ENCODE measurements at regions not wholly inside any gene's neighbourhood (a gene's known extent, or its start where the extent isn't known, plus 50 kb on each side); places are given as distances from the start of the nearest gene placed in this dataset.
"Not testable (repeated sequence)": the region's sequence is repeated elsewhere in the genome, so short reads cannot be mapped to it uniquely, and the experiment has no call there.

DNA sequence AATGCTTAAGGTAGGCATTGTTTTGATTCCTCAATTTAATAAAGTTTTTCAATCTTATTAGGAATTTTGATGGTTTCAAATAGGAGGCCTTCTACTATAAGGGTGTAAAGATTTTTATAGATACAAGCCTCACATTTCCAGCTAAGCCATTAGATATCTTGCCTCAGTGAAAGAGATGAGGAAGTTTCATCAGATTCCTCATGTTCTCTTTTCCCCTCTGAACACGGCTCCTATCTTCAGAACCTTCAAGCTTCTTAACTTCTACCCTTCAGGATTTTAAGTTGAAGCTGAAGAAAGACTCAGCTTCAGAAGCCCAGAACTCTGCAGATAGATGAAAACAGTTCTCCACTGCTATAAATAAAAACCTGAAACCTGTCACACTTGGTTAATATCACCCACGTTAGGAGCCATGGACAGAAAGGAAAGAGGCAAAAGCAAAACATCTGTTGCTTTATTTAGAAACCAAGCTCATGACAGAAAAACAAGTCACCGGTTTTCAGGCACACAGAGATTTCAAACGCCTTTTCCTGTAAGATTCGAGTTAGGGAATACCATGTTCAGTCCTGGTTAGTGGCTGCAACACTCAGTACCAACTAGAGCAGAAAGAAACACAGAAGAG is 82.2 kb upstream of the GOLGA8B start:
- Histone ChIP-seq H3K4me3 (ENCODE audit: low read depth, low read length) (no peak overlapping the region), H3K4me1 (ENCODE audit: control insufficient read depth, insufficient read depth, low read length, unreplicated experiment) (peaks cover 6% of the 10 kb centered on the region), H3K27ac (ENCODE audit: low read depth, low read length) (no peak overlapping the region), H3K79me2 (ENCODE audit: control insufficient read depth, insufficient read depth, low read length, unreplicated experiment) (no peaks in the 10 kb centered on the region), H3K36me3 (ENCODE audit: insufficient read depth, low read length) (no peaks in the 10 kb centered on the region), H2AFZ (ENCODE audit: low read length, unreplicated experiment) (no peak overlapping the region), H3K27me3 (ENCODE audit: insufficient read depth, low read length) (no peaks in the 10 kb centered on the region)

DNA sequence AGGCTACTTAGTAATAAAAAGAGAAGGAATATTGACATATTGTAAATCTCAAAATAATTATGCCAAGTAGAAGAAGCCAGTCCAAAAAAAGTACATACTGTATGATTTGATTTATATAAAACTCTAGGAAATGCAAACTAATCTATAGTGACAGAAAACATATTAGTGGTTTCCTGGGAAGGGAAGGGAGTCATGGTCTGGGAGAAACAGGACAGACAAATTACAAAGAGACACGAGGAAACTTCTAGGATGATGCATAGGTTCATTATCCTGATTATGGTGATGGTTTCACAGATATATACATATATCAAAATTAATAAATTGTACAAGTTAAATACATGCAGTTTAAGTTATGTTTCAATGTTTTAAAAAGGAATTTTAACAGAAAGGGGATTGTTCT is 81.0 kb upstream of the GOLGA8B start:
- Histone ChIP-seq H3K27ac (ENCODE audit: low read depth, low read length) (no peak overlapping the region), H3K4me1 (ENCODE audit: control insufficient read depth, insufficient read depth, low read length, unreplicated experiment) (peaks cover 6% of the 10 kb centered on the region), H3K4me3 (ENCODE audit: low read depth, low read length) (no peak overlapping the region), H3K79me2 (ENCODE audit: control insufficient read depth, insufficient read depth, low read length, unreplicated experiment) (no peaks in the 10 kb centered on the region), H2AFZ (ENCODE audit: low read length, unreplicated experiment) (no peak overlapping the region), H3K27me3 (ENCODE audit: insufficient read depth, low read length) (no peaks in the 10 kb centered on the region), H3K36me3 (ENCODE audit: insufficient read depth, low read length) (no peaks in the 10 kb centered on the region)

DNA sequence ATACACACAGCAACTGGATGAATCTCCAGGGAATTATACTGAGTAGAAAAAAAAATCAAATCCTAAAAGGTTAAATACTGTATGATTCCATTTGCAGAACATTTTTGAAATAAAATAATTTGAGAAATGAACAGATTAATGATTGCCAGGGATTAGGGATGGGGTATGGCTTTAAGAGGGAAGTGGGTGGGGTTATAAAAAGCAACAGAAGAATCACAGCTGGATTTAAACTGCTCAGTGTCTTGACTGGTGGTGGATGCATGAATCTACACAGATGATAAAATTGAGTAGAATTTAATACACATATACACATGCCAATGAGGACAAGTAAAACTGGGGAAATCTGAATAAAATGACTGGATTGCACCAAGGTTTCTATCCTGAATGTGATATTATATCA is 79.7 kb upstream of the GOLGA8B start:
- Histone ChIP-seq H3K27me3 (ENCODE audit: insufficient read depth, low read length) (no peaks in the 10 kb centered on the region), H3K4me3 (ENCODE audit: low read depth, low read length) (no peak overlapping the region), H3K4me1 (ENCODE audit: control insufficient read depth, insufficient read depth, low read length, unreplicated experiment) (no peaks in the 10 kb centered on the region), H2AFZ (ENCODE audit: low read length, unreplicated experiment) (no peak overlapping the region), H3K27ac (ENCODE audit: low read depth, low read length) (no peak overlapping the region), H3K79me2 (ENCODE audit: control insufficient read depth, insufficient read depth, low read length, unreplicated experiment) (no peaks in the 10 kb centered on the region), H3K36me3 (ENCODE audit: insufficient read depth, low read length) (no peaks in the 10 kb centered on the region)

DNA sequence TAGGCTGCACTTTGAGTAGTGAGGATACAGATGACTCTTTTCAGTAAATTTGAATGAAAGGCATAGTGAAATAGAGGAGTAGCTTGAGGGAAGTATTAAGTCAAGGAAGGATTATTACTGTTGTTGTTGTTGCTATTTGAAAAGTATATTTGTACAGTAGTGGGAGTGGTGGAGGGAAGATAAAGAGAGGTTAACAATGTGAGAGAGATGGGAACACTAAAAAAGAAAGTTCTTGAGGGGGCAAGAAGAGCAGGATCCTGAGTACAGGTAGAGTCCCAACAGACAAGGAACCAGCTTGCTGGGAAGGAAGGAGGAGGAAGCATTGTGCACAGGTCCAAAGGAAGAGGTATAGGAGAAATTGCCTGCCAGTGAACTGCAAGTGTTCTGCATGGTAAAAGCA is 75.6 kb upstream of the GOLGA8B start:
- no peaks in the 10 kb centered on the region for H3K27me3 ChIP-seq (ENCODE audit: insufficient read depth, low read length)
- H3K27ac ChIP-seq (ENCODE audit: low read depth, low read length), result no peak overlapping the region
- H3K4me3 ChIP-seq (ENCODE audit: low read depth, low read length), result no peak overlapping the region

DNA sequence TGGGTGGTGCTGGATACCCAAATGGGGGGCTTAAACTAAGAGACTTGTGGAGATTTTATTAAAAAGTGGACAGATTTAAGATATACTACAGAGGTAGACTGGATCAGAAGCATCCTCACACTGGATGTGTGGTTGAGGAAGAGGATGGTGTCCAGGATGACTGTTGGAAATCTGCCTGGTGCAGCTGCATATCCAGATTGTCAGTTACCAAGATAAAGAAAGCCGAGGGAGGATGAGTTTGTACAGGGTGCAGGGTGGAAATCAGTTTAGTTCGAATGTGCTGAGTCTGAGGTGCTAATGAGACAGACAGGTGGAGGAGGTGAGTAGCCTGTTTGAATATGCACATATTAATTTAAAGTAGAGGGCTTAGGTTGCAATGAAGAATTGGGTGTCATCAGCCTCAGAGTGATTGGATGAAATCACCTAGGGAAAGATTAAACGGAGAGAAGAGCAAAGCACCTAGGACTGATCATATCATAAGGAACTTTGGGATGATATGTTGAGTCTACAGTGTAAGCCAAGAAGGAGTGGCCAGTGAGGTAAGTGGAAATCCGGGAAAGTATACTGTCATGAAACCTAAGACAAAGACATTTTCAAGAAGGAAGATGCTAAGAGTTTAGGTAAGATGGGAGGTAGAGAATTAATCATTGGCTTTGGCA is 74.1 kb upstream of the GOLGA8B start:
- Histone ChIP-seq H3K4me1 (ENCODE audit: control insufficient read depth, insufficient read depth, low read length, unreplicated experiment) (no peaks in the 10 kb centered on the region), H3K27ac (ENCODE audit: low read depth, low read length) (no peak overlapping the region), H2AFZ (ENCODE audit: low read length, unreplicated experiment) (no peak overlapping the region), H3K4me3 (ENCODE audit: low read depth, low read length) (no peak overlapping the region), H3K27me3 (ENCODE audit: insufficient read depth, low read length) (no peaks in the 10 kb centered on the region), H3K79me2 (ENCODE audit: control insufficient read depth, insufficient read depth, low read length, unreplicated experiment) (no peaks in the 10 kb centered on the region), H3K36me3 (ENCODE audit: insufficient read depth, low read length) (no peaks in the 10 kb centered on the region)

More for the DNA sequence above, 75.6 kb upstream of the GOLGA8B start:
- Histone ChIP-seq H3K36me3 (ENCODE audit: insufficient read depth, low read length) (no peaks in the 10 kb centered on the region), H3K4me1 (ENCODE audit: control insufficient read depth, insufficient read depth, low read length, unreplicated experiment) (no peaks in the 10 kb centered on the region), H2AFZ (ENCODE audit: low read length, unreplicated experiment) (no peak overlapping the region), H3K79me2 (ENCODE audit: control insufficient read depth, insufficient read depth, low read length, unreplicated experiment) (no peaks in the 10 kb centered on the region)

DNA sequence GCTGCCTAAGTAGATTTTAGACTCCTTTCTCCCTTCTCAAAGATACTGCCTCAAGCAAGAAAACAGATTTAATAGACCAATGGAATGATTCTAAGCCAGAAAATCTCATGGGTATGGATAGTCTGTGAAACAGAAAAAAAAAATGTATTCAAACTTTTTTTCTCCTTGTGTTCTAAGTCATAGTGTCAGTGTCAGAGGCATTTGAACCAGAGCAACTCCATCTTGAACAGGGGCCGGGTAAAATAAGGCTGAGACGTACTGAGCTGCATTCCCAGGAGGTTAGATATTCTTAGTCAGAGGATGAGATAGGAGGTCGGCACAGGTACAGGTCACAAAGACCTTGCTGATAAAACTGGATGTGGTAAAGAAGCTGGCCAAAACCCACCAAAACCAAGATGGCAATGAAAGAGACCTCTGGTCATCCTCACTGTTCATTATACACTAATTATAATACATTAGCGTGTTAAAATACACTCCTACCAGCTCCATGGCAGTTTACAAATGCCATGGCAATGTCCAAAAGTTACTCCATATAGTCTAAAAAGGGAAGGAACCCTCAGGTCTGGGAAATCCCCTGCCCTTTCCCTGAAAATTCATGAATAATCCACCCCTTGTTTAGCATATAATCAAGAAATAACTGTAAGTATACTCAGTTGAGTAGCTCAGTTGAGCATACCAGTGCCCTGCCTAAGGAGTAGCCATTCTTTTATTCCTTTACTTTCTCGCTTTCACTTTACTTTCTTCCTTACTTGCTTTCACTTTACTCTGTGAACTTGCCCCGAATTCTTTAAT is 72.8 kb upstream of the GOLGA8B start:
- H3K36me3 ChIP-seq (ENCODE audit: insufficient read depth, low read length), result no peaks in the 10 kb centered on the region
- H3K27me3 ChIP-seq (ENCODE audit: insufficient read depth, low read length), result no peaks in the 10 kb centered on the region
- H2AFZ ChIP-seq (ENCODE audit: low read length, unreplicated experiment), result peak overlapping the region; percentile 21
- no peaks in the 10 kb centered on the region for H3K4me1 ChIP-seq (ENCODE audit: control insufficient read depth, insufficient read depth, low read length, unreplicated experiment)
- H3K4me3 ChIP-seq (ENCODE audit: low read depth, low read length), result no peak overlapping the region
- H3K79me2 ChIP-seq (ENCODE audit: control insufficient read depth, insufficient read depth, low read length, unreplicated experiment), result no peaks in the 10 kb centered on the region
- no peak overlapping the region for H3K27ac ChIP-seq (ENCODE audit: low read depth, low read length)

DNA sequence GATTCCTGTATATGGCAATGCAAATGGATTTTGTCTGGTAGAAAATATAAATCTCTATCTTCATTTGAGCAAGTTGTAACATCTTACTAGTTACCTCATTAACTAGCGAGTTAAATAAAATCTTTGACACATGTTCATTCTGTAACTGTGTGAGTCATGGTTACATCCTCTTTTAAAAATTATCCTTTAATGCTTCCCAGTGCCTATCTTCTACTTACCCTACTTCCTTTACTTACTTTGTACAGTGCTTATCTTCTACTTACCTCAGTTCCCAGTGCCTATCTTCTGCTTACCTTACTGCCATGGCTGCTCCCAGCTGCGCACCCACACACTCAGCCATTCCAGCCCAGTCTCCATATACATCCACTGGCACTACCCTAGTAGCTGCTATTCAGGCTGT is 71.9 kb upstream of the GOLGA8B start:
- H3K36me3 ChIP-seq (ENCODE audit: insufficient read depth, low read length), result no peaks in the 10 kb centered on the region
- no peak overlapping the region for H3K4me3 ChIP-seq (ENCODE audit: low read depth, low read length)
- no peak overlapping the region for H2AFZ ChIP-seq (ENCODE audit: low read length, unreplicated experiment)
- no peaks in the 10 kb centered on the region for H3K79me2 ChIP-seq (ENCODE audit: control insufficient read depth, insufficient read depth, low read length, unreplicated experiment)
- no peak overlapping the region for H3K27ac ChIP-seq (ENCODE audit: low read depth, low read length)
- H3K4me1 ChIP-seq (ENCODE audit: control insufficient read depth, insufficient read depth, low read length, unreplicated experiment), result peaks cover 6% of the 10 kb centered on the region
- H3K27me3 ChIP-seq (ENCODE audit: insufficient read depth, low read length), result no peaks in the 10 kb centered on the region

DNA sequence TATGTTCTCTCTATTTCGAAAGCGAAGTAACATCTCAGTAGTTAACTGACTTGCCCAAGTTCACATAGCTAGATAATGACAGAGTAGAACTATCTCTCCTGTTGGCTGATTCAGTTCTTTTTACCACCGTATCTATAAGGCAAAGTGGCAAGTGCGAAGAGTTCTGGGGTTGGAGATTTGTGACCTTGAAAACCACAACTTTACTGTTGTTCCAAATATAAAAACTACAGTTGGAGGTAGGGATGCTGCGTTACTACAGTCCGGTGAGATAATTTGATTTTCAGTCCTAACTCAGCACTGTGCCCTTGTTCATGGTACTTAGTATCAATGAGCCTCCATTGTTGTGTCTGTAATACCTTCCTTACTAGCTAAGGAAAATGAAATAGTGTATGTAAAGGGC is 71.2 kb upstream of the GOLGA8B start:
- H3K36me3 ChIP-seq (ENCODE audit: insufficient read depth, low read length), result no peaks in the 10 kb centered on the region
- no peak overlapping the region for H3K4me3 ChIP-seq (ENCODE audit: low read depth, low read length)
- H3K27ac ChIP-seq (ENCODE audit: low read depth, low read length), result no peak overlapping the region
- peaks cover 11% of the 10 kb centered on the region for H3K4me1 ChIP-seq (ENCODE audit: control insufficient read depth, insufficient read depth, low read length, unreplicated experiment)
- no peaks in the 10 kb centered on the region for H3K27me3 ChIP-seq (ENCODE audit: insufficient read depth, low read length)
- H2AFZ ChIP-seq (ENCODE audit: low read length, unreplicated experiment), result no peak overlapping the region
- no peaks in the 10 kb centered on the region for H3K79me2 ChIP-seq (ENCODE audit: control insufficient read depth, insufficient read depth, low read length, unreplicated experiment)

DNA sequence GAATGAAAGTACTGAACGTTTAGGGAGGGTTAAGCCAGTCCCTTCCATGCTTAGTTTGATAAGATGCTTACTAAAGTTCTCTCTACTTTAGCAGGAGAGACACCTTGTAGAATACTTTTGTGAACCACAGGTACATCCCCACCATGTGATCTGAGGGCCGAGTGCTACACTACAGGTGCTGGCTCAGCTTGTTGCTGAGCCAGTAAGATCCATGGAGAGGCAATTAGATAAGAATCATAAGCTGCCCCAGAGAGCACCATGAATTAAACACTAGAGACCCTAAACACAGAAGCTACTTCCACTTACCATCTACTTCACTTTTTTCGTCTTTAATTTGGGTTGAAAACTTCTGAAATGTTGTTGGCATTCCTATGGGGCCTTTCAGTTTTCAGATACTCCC is 70.5 kb upstream of the GOLGA8B start:
- Histone ChIP-seq H3K4me1 (ENCODE audit: control insufficient read depth, insufficient read depth, low read length, unreplicated experiment) (peaks cover 11% of the 10 kb centered on the region), H3K27ac (ENCODE audit: low read depth, low read length) (no peak overlapping the region), H2AFZ (ENCODE audit: low read length, unreplicated experiment) (no peak overlapping the region), H3K36me3 (ENCODE audit: insufficient read depth, low read length) (no peaks in the 10 kb centered on the region), H3K79me2 (ENCODE audit: control insufficient read depth, insufficient read depth, low read length, unreplicated experiment) (no peaks in the 10 kb centered on the region), H3K4me3 (ENCODE audit: low read depth, low read length) (no peak overlapping the region), H3K27me3 (ENCODE audit: insufficient read depth, low read length) (no peaks in the 10 kb centered on the region)

DNA sequence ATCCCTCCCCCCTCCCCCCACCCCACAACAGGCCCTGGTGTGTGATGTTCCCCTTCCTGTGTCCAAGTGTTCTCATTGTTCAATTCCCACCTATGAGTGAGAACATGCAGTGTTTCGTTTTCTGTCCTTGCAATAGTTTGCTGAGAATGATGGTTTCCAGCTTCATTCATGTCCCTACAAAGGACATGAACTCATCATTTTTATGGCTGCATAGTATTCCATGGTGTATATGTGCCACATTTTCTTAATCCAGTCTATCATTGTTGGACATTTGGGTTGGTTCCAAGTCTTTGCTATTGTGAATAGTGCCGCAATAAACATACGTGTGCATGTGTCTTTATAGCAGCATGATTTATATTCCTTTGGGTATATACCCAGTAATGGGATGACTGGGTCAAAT is 69.9 kb upstream of the GOLGA8B start:
- H3K4me3 ChIP-seq (ENCODE audit: low read depth, low read length); H3K79me2 ChIP-seq (ENCODE audit: control insufficient read depth, insufficient read depth, low read length, unreplicated experiment); H3K27ac ChIP-seq (ENCODE audit: low read depth, low read length); H3K27me3 ChIP-seq (ENCODE audit: insufficient read depth, low read length); H2AFZ ChIP-seq (ENCODE audit: low read length, unreplicated experiment); H3K36me3 ChIP-seq (ENCODE audit: insufficient read depth, low read length): not testable (repeated sequence)
- H3K4me1 ChIP-seq (ENCODE audit: control insufficient read depth, insufficient read depth, low read length, unreplicated experiment), result peaks cover 11% of the 10 kb centered on the region

DNA sequence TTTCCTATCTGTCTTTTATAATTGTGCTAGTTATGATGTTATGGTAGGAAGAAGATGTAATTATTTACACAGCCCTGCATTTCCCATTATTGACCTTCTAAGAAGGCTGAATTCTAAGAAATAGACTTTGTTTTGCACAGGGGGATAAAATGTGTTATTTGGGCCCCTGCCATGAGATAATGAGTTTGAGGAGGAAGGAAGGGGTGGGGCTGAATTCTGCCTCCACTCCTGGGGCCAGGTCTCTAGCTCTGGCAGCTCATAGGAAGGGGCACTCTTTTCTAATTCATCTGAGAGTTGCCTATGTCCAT is 69.2 kb upstream of the GOLGA8B start:
- Histone ChIP-seq H3K36me3 (ENCODE audit: insufficient read depth, low read length) (no peaks in the 10 kb centered on the region), H3K27me3 (ENCODE audit: insufficient read depth, low read length) (no peaks in the 10 kb centered on the region), H3K4me1 (ENCODE audit: control insufficient read depth, insufficient read depth, low read length, unreplicated experiment) (peaks cover 11% of the 10 kb centered on the region), H3K27ac (ENCODE audit: low read depth, low read length) (no peak overlapping the region), H3K4me3 (ENCODE audit: low read depth, low read length) (no peak overlapping the region), H3K79me2 (ENCODE audit: control insufficient read depth, insufficient read depth, low read length, unreplicated experiment) (no peaks in the 10 kb centered on the region), H2AFZ (ENCODE audit: low read length, unreplicated experiment) (no peak overlapping the region)

All from ACC112 (cell line).